ENCODE measurements at regions not wholly inside any gene's neighbourhood (a gene's known extent, or its start where the extent isn't known, plus 50 kb on each side); places are given as distances from the start of the nearest gene placed in this dataset.

DNA sequence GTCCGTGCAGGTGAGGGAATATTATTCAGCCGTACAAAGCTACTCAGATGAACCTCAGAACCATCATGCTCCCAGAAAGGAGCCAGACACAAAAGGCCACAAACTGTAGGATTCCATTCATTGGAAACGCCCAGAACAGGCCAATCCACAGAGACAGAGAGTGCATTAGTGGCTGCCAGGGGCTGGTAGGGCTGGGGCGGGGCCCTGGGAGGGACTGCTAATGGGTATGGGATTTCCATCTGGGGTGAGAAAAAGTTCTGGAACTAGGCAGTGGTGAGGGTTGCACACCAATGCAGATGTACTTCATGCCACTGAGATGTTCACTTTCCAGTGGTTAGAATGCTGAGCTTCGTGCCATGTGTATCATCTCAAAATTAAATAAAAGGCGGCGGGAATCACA, 101.1 kb downstream of the RFLNA start:
- no peak overlapping the region for H3K27ac ChIP-seq (ENCODE audit: insufficient read depth, low read length)
- intact Hi-C loops (cut with micrococcal nuclease), result no loop called here

More for the DNA sequence above, 101.1 kb downstream of the RFLNA start:
- no peak overlapping the region for H2AFZ ChIP-seq (replicated peaks; ENCODE audit: low read length, poor library complexity)
- no peak overlapping the region for H4K8ac ChIP-seq (ENCODE audit: low read depth in 2 of 2, low read length in 2 of 2)
- H3K4me1 ChIP-seq (ENCODE audit: control insufficient read depth, insufficient read depth, low read length), result peaks cover 26% of the 10 kb centered on the region
- H3K9me3 ChIP-seq (ENCODE audit: control insufficient read depth, insufficient read depth, low read length), result no peaks in the 10 kb centered on the region
- no peak overlapping the region for H2BK5ac ChIP-seq (ENCODE audit: low read depth, low read length, poor library complexity, severe bottlenecking)
- H3K9me1 ChIP-seq (ENCODE audit: insufficient read depth, low read length), result peaks cover 10% of the 10 kb centered on the region
- no peak overlapping the region for H4K91ac ChIP-seq (ENCODE audit: insufficient read depth, low read depth, low read length)
- no peak overlapping the region for H3K56ac ChIP-seq (ENCODE audit: extremely low read depth, insufficient read depth, low read length)
- dilution Hi-C loops (cut with HindIII; ENCODE audit: low sequenced_read_pairs, unreplicated experiment), result no loop called here
- no peak for ATAC-seq (ENCODE audit: low read depth)
- H3K18ac ChIP-seq (ENCODE audit: low read depth, low read length), result no peak overlapping the region
- in situ Hi-C loops (cut with MboI; ENCODE audit: low sequenced_read_pairs), result no loop called here
- H4K5ac ChIP-seq (ENCODE audit: low read depth, low read length), result no peak overlapping the region
- H4K20me1 ChIP-seq (ENCODE audit: insufficient read depth, low read length), result peaks cover 55% of the 10 kb centered on the region
- no peak overlapping the region for H2BK120ac ChIP-seq (ENCODE audit: low read depth, low read length)
- H3K4me3 ChIP-seq (ENCODE audit: insufficient read depth, low read depth, low read length), result no peak overlapping the region
- peaks cover 58% of the 10 kb centered on the region for H3K36me3 ChIP-seq (ENCODE audit: control insufficient read depth, insufficient read depth, low read length)
- WGBS, 2 experiments (ENCODE audit: extremely low coverage in 2 of 2, insufficient read length in 1 of 2), result 100% methylated on average over 1 of the region's 7 CpGs; no CpG with 5 or more reads in 1 of the 2 experiments
- ChIA-PET CTCF (no interaction called here), POLR2A (ENCODE audit: unreplicated experiment) (no interaction called here)
- H3K9ac ChIP-seq (ENCODE audit: low read depth, low read length), result no peak overlapping the region
- H2BK20ac ChIP-seq (ENCODE audit: low read depth, low read length), result no peak overlapping the region
- TF ChIP-seq BHLHE40 (IDR thresholded peaks at IDR 0.05; ENCODE audit: low read depth, low read length), result no peak
- TF ChIP-seq, protein P1, sequence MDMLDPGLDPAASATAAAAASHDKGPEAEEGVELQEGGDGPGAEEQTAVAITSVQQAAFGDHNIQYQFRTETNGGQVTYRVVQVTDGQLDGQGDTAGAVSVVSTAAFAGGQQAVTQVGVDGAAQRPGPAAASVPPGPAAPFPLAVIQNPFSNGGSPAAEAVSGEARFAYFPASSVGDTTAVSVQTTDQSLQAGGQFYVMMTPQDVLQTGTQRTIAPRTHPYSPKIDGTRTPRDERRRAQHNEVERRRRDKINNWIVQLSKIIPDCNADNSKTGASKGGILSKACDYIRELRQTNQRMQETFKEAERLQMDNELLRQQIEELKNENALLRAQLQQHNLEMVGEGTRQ (IDR thresholded peaks at IDR 0.05; ENCODE audit: low read depth, low read length), result no peak
- no peak overlapping the region for H3K14ac ChIP-seq (replicated peaks; ENCODE audit: low read depth, low read length)
- H2BK15ac ChIP-seq (ENCODE audit: low read depth, low read length), result no peak overlapping the region
- H3K4ac ChIP-seq (ENCODE audit: low read depth, low read length), result no peak overlapping the region
- H3K27me3 ChIP-seq (ENCODE audit: control insufficient read depth, insufficient read depth, low read length), result no peaks in the 10 kb centered on the region
- H2AK9ac ChIP-seq (replicated peaks; ENCODE audit: low read depth, low read length, poor library complexity), result no peak overlapping the region
- no peak overlapping the region for H3K23ac ChIP-seq (ENCODE audit: low read depth, low read length)
- H2AK5ac ChIP-seq (ENCODE audit: low read depth, low read length), result no peak overlapping the region
- DNase-seq, result no peak
- no peak overlapping the region for H3K4me2 ChIP-seq (ENCODE audit: low read depth, low read length)
- BruUV-seq (replicated peaks), result no TSS peak
- H3K79me1 ChIP-seq (ENCODE audit: low read depth in 1 of 2, low read length in 2 of 2), result peaks cover 30 to 91% of the 10 kb centered on the region in 2 experiments

All from IMR-90 (cell line).